ENCODE measurements at regions not wholly inside any gene's neighbourhood (a gene's known extent, or its start where the extent isn't known, plus 50 kb on each side); places are given as distances from the start of the nearest gene placed in this dataset.

DNA sequence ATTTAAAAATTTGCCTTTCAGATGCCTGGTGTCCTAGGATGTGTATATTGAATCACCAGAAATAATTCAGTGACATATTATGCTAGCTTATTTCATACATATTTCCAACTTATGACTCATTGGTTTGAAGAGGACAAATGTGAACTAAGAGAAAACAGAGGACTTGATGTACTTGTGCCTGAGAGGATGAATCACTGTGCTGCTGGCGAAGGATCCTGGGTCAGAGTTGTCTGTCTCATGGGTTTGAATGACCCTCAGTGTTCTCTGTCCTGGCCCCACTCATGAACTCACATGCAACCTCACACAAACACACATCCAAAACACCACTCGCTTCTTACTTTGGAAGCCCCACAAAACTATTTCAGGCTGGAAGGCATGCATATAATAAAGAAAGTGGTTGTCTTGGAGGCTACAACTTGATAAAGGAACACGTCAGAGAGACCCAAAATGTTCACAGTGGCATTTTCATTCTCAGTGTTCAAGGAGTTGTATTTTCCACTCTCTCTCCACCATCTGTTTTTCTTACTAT lies 129.0 kb upstream of the SPRY2 start:
- H3K4me2 ChIP-seq = no peak overlapping the region
- H3K4me3 ChIP-seq = no peak overlapping the region
- H3K36me3 ChIP-seq (replicated peaks; ENCODE audit: insufficient read depth, low read depth) = no peaks in the 10 kb centered on the region
- peak overlapping the region; percentile 59 for H3K27ac ChIP-seq
- no peaks in the 10 kb centered on the region for H4K20me1 ChIP-seq (ENCODE audit: insufficient read depth, poor library complexity, severe bottlenecking)
- no peak overlapping the region for H2AFZ ChIP-seq
- H3K9me3 ChIP-seq (ENCODE audit: low read depth) = no peaks in the 10 kb centered on the region
- H3K4me1 ChIP-seq (ENCODE audit: insufficient read depth) = peaks cover 5% of the 10 kb centered on the region
- H3K79me2 ChIP-seq = no peaks in the 10 kb centered on the region
- H3K9me2 ChIP-seq (replicated peaks; ENCODE audit: insufficient read depth) = no peaks in the 10 kb centered on the region
- DNase-seq (ENCODE audit: low spot score) = peak; percentile 21
- WGBS (ENCODE audit: low lambda C conversion rate, missing lambda C conversion rate) = 64% methylated on average over 3 of the region's 3 CpGs
- no peaks in the 10 kb centered on the region for H3K27me3 ChIP-seq
- TF ChIP-seq EZH2phosphoT487 (IDR thresholded peaks at IDR 0.05; ENCODE audit: low read depth, severe bottlenecking, unreplicated experiment) (no peak), EZH2 (IDR thresholded peaks at IDR 0.05; ENCODE audit: borderline replicate concordance) (no peak)
- TF ChIP-seq, protein P1, sequence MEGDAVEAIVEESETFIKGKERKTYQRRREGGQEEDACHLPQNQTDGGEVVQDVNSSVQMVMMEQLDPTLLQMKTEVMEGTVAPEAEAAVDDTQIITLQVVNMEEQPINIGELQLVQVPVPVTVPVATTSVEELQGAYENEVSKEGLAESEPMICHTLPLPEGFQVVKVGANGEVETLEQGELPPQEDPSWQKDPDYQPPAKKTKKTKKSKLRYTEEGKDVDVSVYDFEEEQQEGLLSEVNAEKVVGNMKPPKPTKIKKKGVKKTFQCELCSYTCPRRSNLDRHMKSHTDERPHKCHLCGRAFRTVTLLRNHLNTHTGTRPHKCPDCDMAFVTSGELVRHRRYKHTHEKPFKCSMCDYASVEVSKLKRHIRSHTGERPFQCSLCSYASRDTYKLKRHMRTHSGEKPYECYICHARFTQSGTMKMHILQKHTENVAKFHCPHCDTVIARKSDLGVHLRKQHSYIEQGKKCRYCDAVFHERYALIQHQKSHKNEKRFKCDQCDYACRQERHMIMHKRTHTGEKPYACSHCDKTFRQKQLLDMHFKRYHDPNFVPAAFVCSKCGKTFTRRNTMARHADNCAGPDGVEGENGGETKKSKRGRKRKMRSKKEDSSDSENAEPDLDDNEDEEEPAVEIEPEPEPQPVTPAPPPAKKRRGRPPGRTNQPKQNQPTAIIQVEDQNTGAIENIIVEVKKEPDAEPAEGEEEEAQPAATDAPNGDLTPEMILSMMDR (IDR thresholded peaks at IDR 0.05; ENCODE audit: poor library complexity) = no peak

- no peak for DNase-seq (ENCODE audit: low spot score)
- H3K27ac ChIP-seq = peak overlapping the region; percentile 53
- H3K9me3 ChIP-seq (ENCODE audit: low read depth) = no peaks in the 10 kb centered on the region
- no peaks in the 10 kb centered on the region for H3K36me3 ChIP-seq (replicated peaks; ENCODE audit: insufficient read depth, low read depth)
- TF ChIP-seq EZH2 (IDR thresholded peaks at IDR 0.05; ENCODE audit: borderline replicate concordance) = no peak
- TF ChIP-seq EZH2phosphoT487 (IDR thresholded peaks at IDR 0.05; ENCODE audit: low read depth, severe bottlenecking, unreplicated experiment) = no peak
- TF ChIP-seq, protein P1 (IDR thresholded peaks at IDR 0.05; ENCODE audit: poor library complexity) = no peak
- no peak overlapping the region for H2AFZ ChIP-seq
- 89% methylated on average over 6 of the region's 6 CpGs for WGBS (ENCODE audit: low lambda C conversion rate, missing lambda C conversion rate)
- no peaks in the 10 kb centered on the region for H3K27me3 ChIP-seq
- no peak overlapping the region for H3K4me3 ChIP-seq
- H4K20me1 ChIP-seq (ENCODE audit: insufficient read depth, poor library complexity, severe bottlenecking) = no peaks in the 10 kb centered on the region
- H3K4me2 ChIP-seq = no peak overlapping the region
- H3K79me2 ChIP-seq = no peaks in the 10 kb centered on the region
- peaks cover 5% of the 10 kb centered on the region for H3K4me1 ChIP-seq (ENCODE audit: insufficient read depth)
- no peaks in the 10 kb centered on the region for H3K9me2 ChIP-seq (replicated peaks; ENCODE audit: insufficient read depth)
These were observed 128.4 kb upstream of the SPRY2 start for GRCh38 chr13:80469105-80469852.

- TF ChIP-seq EZH2 (IDR thresholded peaks at IDR 0.05; ENCODE audit: borderline replicate concordance) (no peak), EZH2phosphoT487 (IDR thresholded peaks at IDR 0.05; ENCODE audit: low read depth, severe bottlenecking, unreplicated experiment) (no peak)
- TF ChIP-seq, protein P1 (IDR thresholded peaks at IDR 0.05; ENCODE audit: poor library complexity) = no peak
- no peaks in the 10 kb centered on the region for H3K9me2 ChIP-seq (replicated peaks; ENCODE audit: insufficient read depth)
- H3K4me3 ChIP-seq = no peak overlapping the region
- no peak overlapping the region for H3K4me2 ChIP-seq
- no peak overlapping the region for H3K27ac ChIP-seq
- WGBS (ENCODE audit: low lambda C conversion rate, missing lambda C conversion rate) = 86% methylated on average over 2 of the region's 2 CpGs
- no peaks in the 10 kb centered on the region for H3K27me3 ChIP-seq
- DNase-seq (ENCODE audit: low spot score) = no peak
- no peak overlapping the region for H2AFZ ChIP-seq
- H3K79me2 ChIP-seq = no peaks in the 10 kb centered on the region
- H3K9me3 ChIP-seq (ENCODE audit: low read depth) = no peaks in the 10 kb centered on the region
- H3K4me1 ChIP-seq (ENCODE audit: insufficient read depth) = no peaks in the 10 kb centered on the region
- no peaks in the 10 kb centered on the region for H4K20me1 ChIP-seq (ENCODE audit: insufficient read depth, poor library complexity, severe bottlenecking)
- H3K36me3 ChIP-seq (replicated peaks; ENCODE audit: insufficient read depth, low read depth) = no peaks in the 10 kb centered on the region
These were observed 124.4 kb upstream of the SPRY2 start for GRCh38 chr13:80465321-80465720.

Data from hepatocyte (in vitro differentiated cells).